ENCODE measurements at regions not wholly inside any gene's neighbourhood (a gene's known extent, or its start where the extent isn't known, plus 50 kb on each side); places are given as distances from the start of the nearest gene placed in this dataset.

DNA sequence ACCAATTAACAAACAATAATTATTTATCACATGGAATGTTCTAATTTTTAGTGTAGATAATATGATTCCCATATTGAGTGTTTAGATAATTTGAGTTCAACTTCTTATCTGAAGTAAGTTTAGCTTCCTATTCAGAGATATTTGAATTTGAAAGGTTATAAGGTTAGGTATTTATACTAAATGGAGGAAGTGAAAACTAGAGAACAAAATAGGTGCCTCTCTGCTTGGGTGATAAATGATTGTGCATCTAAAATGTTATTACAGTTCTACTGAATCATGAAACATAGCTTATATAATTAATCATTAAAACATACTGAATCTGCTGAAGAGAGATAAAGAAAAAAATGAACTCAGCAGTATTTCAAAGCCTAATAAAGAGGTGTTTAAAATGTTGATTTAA is 1174.3 kb downstream of the XPNPEP1 start:
- DNase-seq: no peak
- Mint-ChIP-seq H3K4me1 (no peaks in the 10 kb centered on the region), H3K36me3 (ENCODE audit: low read depth) (no peaks in the 10 kb centered on the region), H3K4me3 (no peak overlapping the region), H3K27me3 (no peaks in the 10 kb centered on the region), H3K27ac (no peak overlapping the region), H3K9me3 (peaks cover 4% of the 10 kb centered on the region)
- ChIA-PET CTCF (interaction anchor here (0.6 kb wide), 1 partner anchor 95 kb away, joined by 3 read pairs; no protein-coding TSS in a partner anchor), POLR2A (no interaction called here)

DNA sequence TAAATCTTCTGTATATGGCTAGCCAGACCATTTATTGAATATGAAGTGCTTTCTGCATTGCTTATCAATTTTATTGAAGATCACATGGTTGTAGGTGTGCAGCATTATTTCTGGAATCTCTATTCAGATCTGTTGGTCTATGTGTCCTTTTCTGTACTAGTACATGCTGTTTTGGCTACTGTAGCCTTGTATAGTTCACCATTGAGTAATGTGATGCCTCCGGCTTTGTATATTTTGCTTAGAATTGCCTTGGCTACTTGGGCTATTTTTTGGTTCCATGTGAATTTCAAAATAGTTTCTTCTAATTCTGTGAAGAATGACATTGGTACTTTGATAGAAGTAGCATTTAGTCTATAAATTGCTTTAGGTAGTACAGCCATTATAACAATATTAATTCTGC is 1187.2 kb downstream of the XPNPEP1 start:
- CTCF ChIA-PET: no interaction called here
- no peak overlapping the region for H3K27ac Mint-ChIP-seq
- peaks cover 17% of the 10 kb centered on the region for H3K9me3 Mint-ChIP-seq
- no peak for DNase-seq
- POLR2A ChIA-PET: no interaction called here
- no peaks in the 10 kb centered on the region for H3K4me1 Mint-ChIP-seq
- H3K4me3 Mint-ChIP-seq: no peak overlapping the region
- no peaks in the 10 kb centered on the region for H3K36me3 Mint-ChIP-seq (ENCODE audit: low read depth)
- no peaks in the 10 kb centered on the region for H3K27me3 Mint-ChIP-seq

DNA sequence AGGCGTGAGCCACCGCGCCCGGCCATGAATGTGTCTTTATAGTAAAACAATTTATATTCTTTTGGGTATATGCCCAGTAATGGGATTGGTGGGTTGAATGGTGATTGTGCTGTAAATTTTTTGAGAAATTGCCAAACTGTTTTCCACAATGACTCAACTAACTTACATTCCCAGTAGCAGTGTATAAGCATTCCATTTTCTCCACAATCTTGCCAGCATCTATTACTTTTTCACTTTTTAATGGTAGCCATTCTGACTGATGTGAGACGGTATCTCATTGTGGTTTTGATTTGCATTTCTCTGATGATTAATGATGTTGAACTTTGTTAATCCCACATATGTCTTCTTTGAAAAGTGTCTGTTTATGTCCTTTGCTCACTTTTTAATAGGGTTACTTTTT is 1187.9 kb downstream of the XPNPEP1 start:
- ChIA-PET CTCF (interaction anchor here (0.6 kb wide), 1 partner anchor 35 kb away, joined by 3 read pairs; no protein-coding TSS in a partner anchor), POLR2A (no interaction called here)
- DNase-seq: no peak
- H3K27ac Mint-ChIP-seq: no peak overlapping the region
- no peaks in the 10 kb centered on the region for H3K36me3 Mint-ChIP-seq (ENCODE audit: low read depth)
- H3K4me3 Mint-ChIP-seq: no peak overlapping the region
- H3K9me3 Mint-ChIP-seq: peaks cover 23% of the 10 kb centered on the region
- H3K4me1 Mint-ChIP-seq: no peaks in the 10 kb centered on the region
- H3K27me3 Mint-ChIP-seq: no peaks in the 10 kb centered on the region

DNA sequence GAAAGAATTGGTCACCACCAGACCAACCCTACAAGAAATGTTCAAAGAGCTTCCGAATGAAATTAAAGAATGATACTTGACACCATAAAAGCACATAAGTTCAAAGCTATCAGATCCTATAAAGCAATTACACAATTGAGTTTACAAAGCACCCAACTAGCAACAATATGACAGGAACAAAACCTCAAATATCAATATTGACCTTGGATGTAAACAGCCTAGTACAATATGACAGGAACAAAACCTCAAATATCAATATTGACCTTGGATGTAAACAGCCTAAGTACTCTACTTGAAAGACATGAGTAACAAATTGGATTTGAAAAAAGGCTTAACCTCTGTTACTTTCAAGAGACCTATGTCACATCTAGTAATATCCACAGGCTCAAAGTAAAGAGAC is 1201.4 kb downstream of the XPNPEP1 start:
- Mint-ChIP-seq H3K36me3 (ENCODE audit: low read depth) (no peaks in the 10 kb centered on the region), H3K27me3 (no peaks in the 10 kb centered on the region), H3K27ac (no peak overlapping the region), H3K9me3 (peaks cover 18% of the 10 kb centered on the region), H3K4me1 (no peaks in the 10 kb centered on the region), H3K4me3 (no peak overlapping the region)
- no peak for DNase-seq
- ChIA-PET CTCF (no interaction called here), POLR2A (no interaction called here)

DNA sequence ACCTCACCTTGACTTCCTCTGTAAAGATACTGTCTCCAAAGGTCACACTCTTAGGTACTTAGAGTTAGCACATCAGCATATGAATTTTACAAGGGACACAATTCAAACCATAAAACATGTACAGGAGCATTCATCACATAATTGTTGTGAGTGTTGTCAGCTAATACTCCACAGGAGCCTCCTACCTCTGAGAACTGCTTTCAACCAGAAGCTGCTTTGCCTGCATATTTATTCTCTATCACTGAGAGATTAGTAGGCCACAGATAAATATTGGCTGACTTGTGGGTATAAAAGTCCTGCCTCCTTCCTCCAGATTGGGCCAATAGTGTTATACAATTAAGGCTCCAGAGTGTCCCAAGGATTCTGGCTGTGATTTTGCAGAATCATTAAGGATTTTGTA is 1207.0 kb downstream of the XPNPEP1 start:
- peaks cover 21% of the 10 kb centered on the region for H3K9me3 Mint-ChIP-seq
- H3K27ac Mint-ChIP-seq: no peak overlapping the region
- no peaks in the 10 kb centered on the region for H3K27me3 Mint-ChIP-seq
- DNase-seq: no peak
- H3K4me1 Mint-ChIP-seq: no peaks in the 10 kb centered on the region
- no peak overlapping the region for H3K4me3 Mint-ChIP-seq
- ChIA-PET CTCF (no interaction called here), POLR2A (no interaction called here)
- no peaks in the 10 kb centered on the region for H3K36me3 Mint-ChIP-seq (ENCODE audit: low read depth)

DNA sequence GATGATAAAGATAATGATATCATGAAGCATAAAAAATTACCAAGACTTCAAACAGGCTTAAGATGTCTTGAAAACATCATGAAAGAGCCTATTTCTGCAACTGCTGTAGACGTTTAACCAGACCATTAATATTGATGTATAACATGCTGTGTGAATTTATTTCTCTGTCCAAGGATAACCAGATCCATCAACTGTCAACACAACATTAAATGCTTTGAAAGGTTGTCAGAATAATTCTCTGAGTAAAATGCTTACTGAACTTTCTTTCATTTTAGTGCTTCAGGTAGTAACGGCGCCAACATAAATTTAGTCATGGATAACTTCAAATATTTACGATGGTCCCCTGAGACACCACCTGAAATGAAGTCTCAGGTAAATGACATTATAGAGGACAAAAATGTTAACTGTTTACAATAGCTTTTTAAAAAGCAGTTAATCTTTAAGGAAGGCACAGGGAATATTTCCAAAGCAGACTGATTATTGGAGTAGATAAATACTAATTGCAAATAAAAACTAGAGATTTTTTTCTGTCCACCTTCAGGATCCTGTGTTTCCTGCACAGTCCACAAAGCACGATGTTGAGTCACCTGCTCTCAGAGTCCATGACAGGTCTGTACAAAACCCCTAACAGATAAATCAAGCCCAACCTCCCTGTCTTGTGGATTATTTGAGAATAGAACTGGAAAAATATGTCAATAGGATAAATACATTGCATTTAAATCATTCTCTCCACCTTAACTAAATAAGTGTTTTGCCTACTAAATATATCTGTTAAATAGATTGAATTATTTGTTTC is 1213.2 kb downstream of the XPNPEP1 start:
- H3K36me3 Mint-ChIP-seq (ENCODE audit: low read depth): no peaks in the 10 kb centered on the region
- H3K4me3 Mint-ChIP-seq: no peak overlapping the region
- ChIA-PET CTCF (no interaction called here), POLR2A (no interaction called here)
- H3K27ac Mint-ChIP-seq: no peak overlapping the region
- peaks cover 11% of the 10 kb centered on the region for H3K9me3 Mint-ChIP-seq
- H3K4me1 Mint-ChIP-seq: no peaks in the 10 kb centered on the region
- DNase-seq: no peak
- H3K27me3 Mint-ChIP-seq: no peaks in the 10 kb centered on the region

DNA sequence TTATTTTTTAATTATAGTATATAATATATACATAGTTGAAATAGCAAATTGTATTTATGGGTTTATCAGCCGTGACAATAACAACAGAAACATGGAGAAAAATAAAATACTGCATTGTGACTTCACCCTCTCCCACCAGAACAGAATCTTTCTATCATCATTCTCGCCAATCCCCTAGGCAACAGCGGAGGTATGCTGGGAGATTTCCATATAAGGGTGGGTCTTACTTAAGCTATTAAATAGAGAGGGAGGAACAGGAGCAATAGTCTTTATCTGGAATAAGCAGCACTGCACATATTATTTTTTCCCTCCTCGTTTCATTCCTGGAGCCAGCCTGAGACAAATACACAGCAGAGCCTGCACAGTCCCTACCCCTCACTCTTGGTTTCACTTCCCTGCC is 1214.9 kb downstream of the XPNPEP1 start:
- H3K36me3 Mint-ChIP-seq (ENCODE audit: low read depth): no peaks in the 10 kb centered on the region
- no peaks in the 10 kb centered on the region for H3K27me3 Mint-ChIP-seq
- no peak overlapping the region for H3K27ac Mint-ChIP-seq
- CTCF ChIA-PET: no interaction called here
- DNase-seq: no peak
- POLR2A ChIA-PET: no interaction called here
- H3K4me1 Mint-ChIP-seq: no peaks in the 10 kb centered on the region
- peaks cover 8% of the 10 kb centered on the region for H3K9me3 Mint-ChIP-seq
- no peak overlapping the region for H3K4me3 Mint-ChIP-seq

DNA sequence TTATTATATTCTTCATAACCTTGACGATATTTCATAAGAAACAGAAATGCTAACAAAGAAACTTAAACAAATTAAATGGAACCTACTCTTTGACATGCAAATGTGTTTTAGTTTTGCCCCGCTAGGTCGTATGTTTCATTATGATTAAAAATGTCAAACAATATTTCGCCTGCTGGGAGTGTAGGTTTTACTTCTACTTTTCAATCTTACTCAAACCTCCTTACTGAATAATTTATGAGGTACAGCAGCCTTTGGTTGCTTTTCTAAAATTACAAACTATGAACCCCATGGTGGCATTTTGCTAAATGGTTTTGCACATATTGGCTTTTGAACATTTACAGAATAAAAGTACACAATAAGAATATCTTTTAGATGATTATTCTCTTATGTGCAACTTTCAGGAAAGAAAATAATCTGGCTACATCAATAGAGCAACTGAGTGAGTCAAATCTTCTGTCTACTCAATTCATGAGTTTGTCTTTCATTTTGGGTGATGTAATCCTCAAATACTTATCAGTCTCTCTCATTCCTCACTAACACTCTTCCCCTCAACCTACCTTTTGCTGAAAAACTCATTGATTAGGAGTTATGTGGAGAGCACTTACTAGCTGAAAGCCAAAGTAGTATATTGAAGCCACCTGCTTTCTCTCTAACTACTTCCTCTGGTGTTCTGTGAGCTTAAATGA is 1226.4 kb downstream of the XPNPEP1 start:
- POLR2A ChIA-PET: no interaction called here
- H3K9me3 Mint-ChIP-seq: peaks cover 2% of the 10 kb centered on the region
- DNase-seq: no peak
- H3K4me1 Mint-ChIP-seq: no peaks in the 10 kb centered on the region
- H3K4me3 Mint-ChIP-seq: no peak overlapping the region
- CTCF ChIA-PET: no interaction called here
- no peaks in the 10 kb centered on the region for H3K36me3 Mint-ChIP-seq (ENCODE audit: low read depth)
- H3K27me3 Mint-ChIP-seq: no peaks in the 10 kb centered on the region
- H3K27ac Mint-ChIP-seq: no peak overlapping the region

DNA sequence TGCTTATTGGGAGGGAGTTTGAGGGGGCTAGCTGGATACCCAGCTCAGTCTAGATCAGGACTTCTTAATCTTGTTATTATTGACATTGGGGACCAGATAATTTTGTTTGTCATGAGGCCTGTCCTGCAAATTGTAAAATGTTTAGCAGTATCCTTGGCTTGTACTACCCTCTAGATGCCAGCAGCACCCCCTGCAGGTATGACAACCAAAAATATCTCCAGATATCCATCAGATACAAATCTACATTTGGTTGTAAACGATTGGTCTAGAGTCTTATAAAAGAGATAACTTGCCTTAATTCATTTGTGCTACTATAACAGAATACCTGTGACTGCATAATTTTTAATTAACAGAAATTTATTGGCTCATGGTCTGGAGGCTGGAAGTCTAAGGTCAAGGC is 1232.2 kb downstream of the XPNPEP1 start:
- Mint-ChIP-seq H3K9me3 (peaks cover 15% of the 10 kb centered on the region), H3K27me3 (no peaks in the 10 kb centered on the region), H3K27ac (no peak overlapping the region), H3K4me1 (no peaks in the 10 kb centered on the region), H3K36me3 (ENCODE audit: low read depth) (no peaks in the 10 kb centered on the region), H3K4me3 (no peak overlapping the region)
- ChIA-PET CTCF (no interaction called here), POLR2A (interaction anchor here (1.0 kb wide), 1 partner anchor 20 kb away, joined by 3 read pairs; no protein-coding TSS in a partner anchor)
- no peak for DNase-seq

DNA sequence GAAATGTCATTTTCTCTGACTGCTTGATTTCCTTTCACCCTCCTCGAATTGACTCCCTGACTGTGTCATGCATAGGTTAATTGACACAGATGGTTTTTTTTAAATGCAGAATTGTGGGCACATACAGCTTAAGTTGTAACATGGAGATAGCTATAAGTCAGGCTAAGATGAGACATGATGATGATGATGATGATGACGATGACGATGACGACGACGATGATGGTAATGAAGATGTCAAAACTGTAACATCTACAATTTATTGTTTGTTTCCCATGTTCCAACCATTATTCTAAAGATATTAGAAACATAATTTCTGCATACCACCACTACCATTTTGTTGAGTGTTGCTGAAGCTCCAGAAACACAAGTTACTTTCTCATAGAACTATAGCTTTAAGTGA is 1232.8 kb downstream of the XPNPEP1 start:
- ChIA-PET CTCF (no interaction called here), POLR2A (interaction anchor here (1.0 kb wide), 1 partner anchor 19 kb away, joined by 3 read pairs; no protein-coding TSS in a partner anchor)
- Mint-ChIP-seq H3K27ac (no peak overlapping the region), H3K27me3 (no peaks in the 10 kb centered on the region), H3K4me3 (no peak overlapping the region), H3K4me1 (no peaks in the 10 kb centered on the region), H3K36me3 (ENCODE audit: low read depth) (no peaks in the 10 kb centered on the region), H3K9me3 (peaks cover 15% of the 10 kb centered on the region)
- no peak for DNase-seq

DNA sequence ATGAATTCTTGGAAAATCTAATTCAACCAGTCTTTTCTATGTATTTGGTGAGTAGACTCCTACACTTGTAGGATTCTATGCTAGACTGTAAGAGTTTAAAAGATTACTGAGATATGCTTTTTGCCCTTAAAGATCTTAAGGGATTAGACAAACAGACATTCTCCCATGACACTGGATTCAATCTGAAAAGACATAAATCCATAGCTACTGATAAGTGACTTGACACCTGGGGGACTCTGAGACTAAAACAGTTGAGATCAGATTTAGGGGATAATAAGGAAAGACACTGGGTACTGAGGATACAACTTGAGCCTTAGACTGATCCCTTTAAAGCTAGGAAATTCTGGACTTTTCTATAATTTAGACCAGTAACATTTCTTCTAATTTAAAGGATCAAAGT is 1233.4 kb downstream of the XPNPEP1 start:
- CTCF ChIA-PET: no interaction called here
- no peak for DNase-seq

DNA sequence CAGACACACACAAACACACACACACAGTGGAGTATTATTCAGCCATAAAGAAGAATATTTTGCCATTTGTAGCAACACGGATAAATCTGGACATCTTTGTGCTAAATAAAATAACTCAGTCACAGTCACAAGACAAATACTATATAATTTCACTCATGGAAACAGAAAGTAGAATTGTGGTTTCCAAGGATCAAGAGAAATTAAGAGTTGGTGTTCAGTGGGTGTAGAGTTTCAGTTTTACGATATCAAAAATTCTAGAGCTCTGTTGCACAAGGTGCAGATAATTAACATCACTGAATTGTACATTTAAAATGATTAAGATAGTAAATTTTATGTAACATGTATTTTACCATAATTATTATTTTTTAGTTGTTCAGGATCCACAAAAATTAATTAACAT is 1235.0 kb downstream of the XPNPEP1 start:
- no peak overlapping the region for H3K27ac Mint-ChIP-seq
- no peak for DNase-seq
- H3K4me1 Mint-ChIP-seq: no peaks in the 10 kb centered on the region
- no peak overlapping the region for H3K4me3 Mint-ChIP-seq
- H3K9me3 Mint-ChIP-seq: peaks cover 13% of the 10 kb centered on the region
- H3K36me3 Mint-ChIP-seq (ENCODE audit: low read depth): no peaks in the 10 kb centered on the region
- ChIA-PET POLR2A (no interaction called here), CTCF (no interaction called here)
- no peaks in the 10 kb centered on the region for H3K27me3 Mint-ChIP-seq

More for the DNA sequence above, 1233.4 kb downstream of the XPNPEP1 start:
- peaks cover 15% of the 10 kb centered on the region for H3K9me3 Mint-ChIP-seq
- no peaks in the 10 kb centered on the region for H3K27me3 Mint-ChIP-seq
- no peak overlapping the region for H3K4me3 Mint-ChIP-seq
- POLR2A ChIA-PET: no interaction called here
- H3K4me1 Mint-ChIP-seq: no peaks in the 10 kb centered on the region
- no peak overlapping the region for H3K27ac Mint-ChIP-seq
- no peaks in the 10 kb centered on the region for H3K36me3 Mint-ChIP-seq (ENCODE audit: low read depth)

DNA sequence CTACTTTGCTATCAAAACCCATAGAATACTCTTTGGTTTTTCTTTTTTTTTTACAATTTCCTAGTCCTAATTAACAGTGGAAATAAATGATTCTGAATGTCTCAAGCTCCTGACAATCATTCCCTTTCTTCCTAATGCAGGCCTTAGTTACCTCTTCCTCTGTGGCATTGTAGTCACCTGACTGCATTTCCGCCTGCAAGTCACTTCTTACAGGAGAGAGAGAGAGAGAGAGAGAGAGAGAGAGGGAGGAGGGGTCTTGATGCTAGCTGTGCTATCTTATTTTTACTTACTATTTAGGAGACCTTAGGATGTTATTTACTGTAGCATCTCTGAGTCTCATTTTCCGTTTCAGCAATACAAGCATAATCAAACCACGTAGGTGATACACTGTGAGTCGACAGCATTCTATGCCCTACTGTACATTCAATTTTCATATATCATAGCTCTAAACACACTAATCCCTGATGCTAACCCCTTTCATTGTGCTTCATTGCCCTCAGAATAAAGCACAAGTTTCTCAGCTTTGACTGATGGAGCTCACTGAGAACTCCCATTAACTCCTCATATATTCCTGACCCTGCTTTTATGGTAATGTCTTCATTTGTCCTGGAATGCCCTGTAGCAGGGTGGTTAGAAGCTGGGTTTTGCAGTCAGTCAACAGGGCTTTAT is 1237.3 kb downstream of the XPNPEP1 start:
- ChIA-PET POLR2A (no interaction called here), CTCF (no interaction called here)
- Mint-ChIP-seq H3K27me3 (no peaks in the 10 kb centered on the region), H3K36me3 (ENCODE audit: low read depth) (no peaks in the 10 kb centered on the region), H3K4me3 (no peak overlapping the region), H3K9me3 (peaks cover 13% of the 10 kb centered on the region), H3K27ac (no peak overlapping the region), H3K4me1 (no peaks in the 10 kb centered on the region)
- no peak for DNase-seq
